ENCODE measurements at regions not wholly inside any gene's neighbourhood (a gene's known extent, or its start where the extent isn't known, plus 50 kb on each side); places are given as distances from the start of the nearest gene placed in this dataset.
"Not testable (repeated sequence)": the region's sequence is repeated elsewhere in the genome, so short reads cannot be mapped to it uniquely, and the experiment has no call there.

- no peak for TF ChIP-seq CTCF (conservative IDR thresholded peaks at IDR 0.05; ENCODE audit: low read length)
- H3K4me3 ChIP-seq (ENCODE audit: low read length) = no peak overlapping the region
- no peak for DNase-seq (ENCODE audit: low read depth)
Observed at GRCh38 chr14:106585692-106586091, 1059.3 kb downstream of the TMEM121 start.

GRCh38 chr14:106586098-106586704 lies 1059.8 kb downstream of the TMEM121 start:
- no peak for TF ChIP-seq CTCF (conservative IDR thresholded peaks at IDR 0.05; ENCODE audit: low read length)
- no peak overlapping the region for H3K4me3 ChIP-seq (ENCODE audit: low read length)
- DNase-seq (ENCODE audit: low read depth) = no peak

- H3K4me3 ChIP-seq (ENCODE audit: low read length); DNase-seq (ENCODE audit: low read depth): not testable (repeated sequence)
Observed at GRCh38 chr14:106591539-106591938, 1065.2 kb downstream of the TMEM121 start.

GRCh38 chr14:106592115-106592852 lies 1065.9 kb downstream of the TMEM121 start:
- H3K4me3 ChIP-seq (ENCODE audit: low read length); DNase-seq (ENCODE audit: low read depth): not testable (repeated sequence)

GRCh38 chr14:106599209-106599608 lies 1072.8 kb downstream of the TMEM121 start:
- DNase-seq (ENCODE audit: low read depth) = no peak
- TF ChIP-seq CTCF (conservative IDR thresholded peaks at IDR 0.05; ENCODE audit: low read length) = no peak
- no peak overlapping the region for H3K4me3 ChIP-seq (ENCODE audit: low read length)

- TF ChIP-seq CTCF (conservative IDR thresholded peaks at IDR 0.05; ENCODE audit: low read length) = no peak
- no peak for DNase-seq (ENCODE audit: low read depth)
- H3K4me3 ChIP-seq (ENCODE audit: low read length) = no peak overlapping the region
Observed at GRCh38 chr14:106605548-106606448, 1079.4 kb downstream of the TMEM121 start.

- H3K4me3 ChIP-seq (ENCODE audit: low read length) = no peak overlapping the region
- DNase-seq (ENCODE audit: low read depth) = no peak
- TF ChIP-seq CTCF (conservative IDR thresholded peaks at IDR 0.05; ENCODE audit: low read length) = no peak
Observed at GRCh38 chr14:106606936-106607335, 1080.6 kb downstream of the TMEM121 start.
